GM12891 (cell line): ENCODE measurements at regions not wholly inside any gene's neighbourhood (a gene's known extent, or its start where the extent isn't known, plus 50 kb on each side); places are given as distances from the start of the nearest gene placed in this dataset.

Source experiments
- POLR2A ChIP-seq: IDR thresholded peaks from 2 replicates; pipeline ENCODE4 v1.6.1; 2011; ENCODE audit warnings: low read depth, low read length, control low read depth
- POLR2AphosphoS5 ChIP-seq: IDR thresholded peaks from 2 replicates; pipeline ENCODE4 v1.6.1; 2011; ENCODE audit warnings: low read depth, low read length, control low read depth
- SPI1 ChIP-seq: IDR thresholded peaks from 2 replicates; pipeline ENCODE4 v1.6.1; 2011; ENCODE audit warnings: low read depth, low read length, control low read depth
- TAF1 ChIP-seq: IDR thresholded peaks from 2 replicates; pipeline ENCODE4 v1.6.1; 2011; ENCODE audit warnings: low read depth, low read length, control low read depth

GRCh38 chr11:109251230-109251629, 170.8 kb upstream of the C11orf87 start:
- no peak for TF ChIP-seq POLR2AphosphoS5
- TF ChIP-seq POLR2A: no peak
- no peak for TF ChIP-seq TAF1
- no peak for TF ChIP-seq SPI1
